HCT116 (cell line): ENCODE measurements at regions not wholly inside any gene's neighbourhood (a gene's known extent, or its start where the extent isn't known, plus 50 kb on each side); places are given as distances from the start of the nearest gene placed in this dataset.

Source experiments
- ATAC-seq: fragments of 200-7000 bp; cut with Tn5 transposase; 2 replicates; pipeline ENCODE4 v1.9.1; 2020; ENCODE audit warnings: mild to moderate bottlenecking, moderate library complexity
- BruUV-seq: library from RNA; stranded (reverse); fragments of 400-500 nt; replicated peaks from 2 replicates; lab custom pipeline; 2021; lab: Mats Ljungman, UMichigan
- CTCF ChIA-PET: fragments of 300-600 bp; sonication (Branson Sonifier 250); formaldehyde crosslinking; loops from one replicate; lab custom pipeline; 2021; ENCODE audit warnings: antibody characterized with exemption; lab: Charles Lee
- POLR2A ChIA-PET: fragments of 300-600, 350-600 bp; sonication (Branson Sonifier 250); formaldehyde crosslinking; loops from one replicate; lab custom pipeline; 2021; ENCODE audit warnings: antibody characterized with exemption; lab: Charles Lee
- RAD21 ChIA-PET, 2 experiments: fragments of 300-600 bp; sonication (Branson Sonifier 250); formaldehyde crosslinking; loops; one replicate each; lab custom pipeline; 2023; ENCODE audit warnings: low total read pairs in 2 of 2; ENCODE audit not compliant: uncharacterized antibody in 2 of 2, unreplicated experiment in 2 of 2, low non-redundant PET in 1 of 2; lab: Charles Lee
- DNase-seq: peaks from one replicate; pipeline ENCODE4 v3.0.0-alpha.2; 2010; ENCODE audit warnings: low read depth, low spot score
- H2AFZ ChIP-seq: fragments of 200-600 bp; shearing (Covaris generic), sonication (generic); 2 replicates; pipeline ENCODE4 v1.6.1; 2017; ENCODE audit warnings: low read depth, mixed run types, mixed read lengths, antibody characterized with exemption, low read length; ENCODE audit not compliant: poor library complexity, severe bottlenecking
- H3K27ac ChIP-seq: 2 replicates; pipeline ENCODE4 v1.5.1; 2012; ENCODE audit warnings: low read depth, low read length
- H3K27me3 ChIP-seq: fragments of 200-600 bp; sonication (generic); 2 replicates; pipeline ENCODE4 v1.6.1; 2016; ENCODE audit warnings: mixed run types, low read length, mixed read lengths; ENCODE audit not compliant: insufficient read depth
- H3K36me3 ChIP-seq, 2 experiments: fragments of 200-500 bp in 1 of 2; fragments of 200-600 bp in 1 of 2; sonication (Bioruptor generic) in 1 of 2; sonication (generic) in 1 of 2; 2 replicates each; pipeline versions ENCODE4 v1.5.1 to v1.6.1; 2014 to 2016; ENCODE audit warnings: low read length in 2 of 2, inconsistent platforms in 1 of 2, mixed read lengths in 1 of 2, mixed run types in 1 of 2; ENCODE audit not compliant: insufficient read depth in 2 of 2, control insufficient read depth in 1 of 2
- H3K4me1 ChIP-seq, 2 experiments: fragments of 200-600 bp in 1 of 2; sonication (generic) in 1 of 2; 2 replicates each; pipeline versions ENCODE4 v1.5.1 to v1.6.1; 2012 to 2017; ENCODE audit warnings: low read length in 2 of 2, inconsistent platforms in 1 of 2, mild to moderate bottlenecking in 1 of 2, mixed read lengths in 1 of 2, mixed run types in 1 of 2, moderate library complexity in 1 of 2; ENCODE audit not compliant: insufficient read depth in 2 of 2, control insufficient read depth in 1 of 2
- H3K4me2 ChIP-seq: fragments of 200-600 bp; sonication (generic); 2 replicates; pipeline ENCODE4 v1.6.1; 2017; ENCODE audit warnings: mixed run types, low read length, mixed read lengths
- H3K4me3 ChIP-seq, 2 experiments: fragments of 200-600 bp in 1 of 2; sonication (generic) in 1 of 2; replicated peaks in 1 of 2; 2 replicates each; pipeline ENCODE4 v1.5.1; 2011 to 2016; ENCODE audit warnings: low read length in 2 of 2, control low read depth in 1 of 2, low read depth in 1 of 2, mild to moderate bottlenecking in 1 of 2, mixed read lengths in 1 of 2, mixed run types in 1 of 2
- H3K79me2 ChIP-seq: fragments of 200-600 bp; sonication (generic); 2 replicates; pipeline ENCODE4 v1.6.1; 2017; ENCODE audit warnings: mild to moderate bottlenecking, mixed run types, low read length, moderate library complexity, mixed read lengths; ENCODE audit not compliant: insufficient read depth
- H3K9ac ChIP-seq: fragments of 200-600 bp; sonication (generic); 2 replicates; pipeline ENCODE4 v1.6.1; 2016; ENCODE audit warnings: low read length, mixed read lengths
- H3K9me2 ChIP-seq: fragments of 200-600 bp; sonication (generic), shearing (Covaris generic); 2 replicates; pipeline ENCODE4 v1.6.1; 2017; ENCODE audit warnings: mixed run types, mild to moderate bottlenecking, moderate library complexity; ENCODE audit not compliant: insufficient read depth
- H3K9me3 ChIP-seq, 2 experiments: fragments of 200-500 bp in 1 of 2; fragments of 200-600 bp in 1 of 2; sonication (Bioruptor generic) in 1 of 2; sonication (generic) in 1 of 2; 2 replicates each; pipeline ENCODE4 v1.6.1; 2014 to 2017; ENCODE audit warnings: low read length in 2 of 2, mixed read lengths in 2 of 2, inconsistent platforms in 1 of 2, low read depth in 1 of 2, mild to moderate bottlenecking in 1 of 2, mixed run types in 1 of 2, moderate library complexity in 1 of 2; ENCODE audit not compliant: control insufficient read depth in 1 of 2, insufficient read depth in 1 of 2
- H4K20me1 ChIP-seq: fragments of 200-600 bp; sonication (generic), shearing (Covaris generic); 2 replicates; pipeline ENCODE4 v1.6.1; 2017; ENCODE audit warnings: mixed run types, mild to moderate bottlenecking, moderate library complexity; ENCODE audit not compliant: insufficient read depth
- CTCF ChIP-seq, 3 experiments: fragments of 200-600 bp in 1 of 3; sonication (generic) in 1 of 3; IDR thresholded peaks in 2 of 3; conservative IDR thresholded peaks in 1 of 3; 2 replicates each; pipeline ENCODE4 v1.5.1; 2012 to 2017; ENCODE audit warnings: low read depth in 2 of 3, low read length in 2 of 3, antibody characterized with exemption in 1 of 3, borderline replicate concordance in 1 of 3, control low read depth in 1 of 3, mild to moderate bottlenecking in 1 of 3, mixed read lengths in 1 of 3, mixed run types in 1 of 3, moderate library complexity in 1 of 3; ENCODE audit not compliant: insufficient read depth in 1 of 3
- MAX ChIP-seq: IDR thresholded peaks from 2 replicates; pipeline ENCODE4 v1.6.1; 2012
- RAD21 ChIP-seq: IDR thresholded peaks from 2 replicates; pipeline ENCODE4 v1.6.1; 2012; ENCODE audit warnings: low read depth, mild to moderate bottlenecking
- SP1 ChIP-seq: IDR thresholded peaks from 2 replicates; pipeline ENCODE4 v1.6.1; 2012; ENCODE audit warnings: low read depth
- TCF7L2 ChIP-seq: IDR thresholded peaks from 2 replicates; pipeline ENCODE4 v1.7.0; 2011; ENCODE audit warnings: borderline replicate concordance, inconsistent platforms; ENCODE audit not compliant: insufficient read depth, insufficient read length; ENCODE audit errors: extremely low read depth
- ZBTB33 ChIP-seq: IDR thresholded peaks from 2 replicates; pipeline ENCODE4 v1.6.1; 2011; ENCODE audit warnings: mild to moderate bottlenecking, low read length, moderate library complexity; ENCODE audit not compliant: insufficient replicate concordance; ENCODE audit errors: extremely low read depth
- ZNF274 ChIP-seq: fragments of 200-500 bp; sonication (Bioruptor generic); IDR thresholded peaks from 2 replicates; pipeline ENCODE4 v1.6.1; 2014; ENCODE audit warnings: mild to moderate bottlenecking, low read depth, low read length, inconsistent platforms
- intact Hi-C: fragments of 100-400 bp; cut with micrococcal nuclease; formaldehyde crosslinking; loops from 2 replicates; pipeline ENCODE4 v1.10.0; 2022

DNA sequence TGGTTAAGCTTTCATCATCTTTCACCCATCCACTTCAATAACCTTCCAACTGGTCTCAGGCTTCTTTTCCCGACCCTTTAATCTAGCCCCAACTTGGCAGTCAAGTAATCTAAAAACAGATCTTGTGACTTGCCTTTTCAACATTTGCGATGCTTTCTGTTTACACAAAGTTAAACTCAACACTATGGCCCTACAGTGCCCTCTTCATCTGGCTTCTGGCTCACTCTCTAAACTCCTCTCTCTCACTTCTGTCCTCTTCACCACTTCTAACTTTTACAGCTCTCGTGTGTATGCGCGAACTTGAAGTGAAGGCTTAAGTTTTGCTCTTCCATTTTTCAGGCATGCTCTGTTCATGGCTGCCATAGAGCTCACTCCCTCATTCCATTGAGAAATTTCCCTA, 1122.3 kb upstream of the ADGRL2 start:
- H3K27me3 ChIP-seq, result no peaks in the 10 kb centered on the region
- ChIA-PET POLR2A (no interaction called here), CTCF (no interaction called here), RAD21 (no interaction called here)
- H3K27ac ChIP-seq, result no peak overlapping the region
- no peaks in the 10 kb centered on the region for H3K9me2 ChIP-seq
- H3K4me3 ChIP-seq, result no peak overlapping the region
- DNase-seq (no peak), ATAC-seq (no peak)
- no peak overlapping the region for H2AFZ ChIP-seq
- H3K4me2 ChIP-seq, result no peak overlapping the region
- no peak for TF ChIP-seq TCF7L2
- no peaks in the 10 kb centered on the region for H4K20me1 ChIP-seq
- no peaks in the 10 kb centered on the region for H3K4me1 ChIP-seq
- intact Hi-C loops, result no loop called here
- H3K79me2 ChIP-seq, result no peaks in the 10 kb centered on the region
- no peaks in the 10 kb centered on the region for H3K36me3 ChIP-seq
- H3K9ac ChIP-seq, result no peak overlapping the region
- H3K9me3 ChIP-seq, result no peaks in the 10 kb centered on the region
- BruUV-seq, result no TSS peak

GRCh38 chr1:80675454-80675853, 1125.3 kb upstream of the ADGRL2 start:
- no peak overlapping the region for H3K4me2 ChIP-seq
- H3K9me3 ChIP-seq, result no peaks in the 10 kb centered on the region
- RAD21 ChIA-PET, result no interaction called here
- no peak overlapping the region for H3K27ac ChIP-seq
- no peak for ATAC-seq
- no peak for TF ChIP-seq ZNF274
- TF ChIP-seq RAD21, result no peak
- TF ChIP-seq ZBTB33, result no peak
- no peak for TF ChIP-seq MAX
- TF ChIP-seq CTCF (IDR thresholded peaks at IDR 0.05 in 2 of 3, conservative IDR thresholded peaks at IDR 0.05 in 1 of 3; ENCODE audit: borderline replicate concordance in 1 of 3, insufficient read depth in 1 of 3, low read depth in 2 of 3, low read length in 2 of 3), result no peak
- TF ChIP-seq TCF7L2, result no peak
- TF ChIP-seq SP1, result no peak
- no peak for DNase-seq
- H3K4me1 ChIP-seq, result no peaks in the 10 kb centered on the region
- no peak overlapping the region for H2AFZ ChIP-seq
- H3K9ac ChIP-seq, result no peak overlapping the region
- POLR2A ChIA-PET, result no interaction called here
- BruUV-seq, result no TSS peak
- H3K36me3 ChIP-seq, result no peaks in the 10 kb centered on the region
- H3K79me2 ChIP-seq, result no peaks in the 10 kb centered on the region
- CTCF ChIA-PET, result no interaction called here
- H4K20me1 ChIP-seq, result no peaks in the 10 kb centered on the region
- H3K27me3 ChIP-seq, result no peaks in the 10 kb centered on the region
- H3K9me2 ChIP-seq, result no peaks in the 10 kb centered on the region
- H3K4me3 ChIP-seq, result no peak overlapping the region
- intact Hi-C loops, result no loop called here
